ENCODE measurements at regions not wholly inside any gene's neighbourhood (a gene's known extent, or its start where the extent isn't known, plus 50 kb on each side); places are given as distances from the start of the nearest gene placed in this dataset.

- H2AFZ ChIP-seq (ENCODE audit: low read depth, low read length, severe bottlenecking), result no peak overlapping the region
- H3K9me3 ChIP-seq (ENCODE audit: insufficient read depth, low read length), result no peaks in the 10 kb centered on the region
- H3K4me2 ChIP-seq (ENCODE audit: low read depth, low read length, poor library complexity, severe bottlenecking), result no peak overlapping the region
- no peak overlapping the region for H3K4me3 ChIP-seq (ENCODE audit: insufficient read depth, low read length, poor library complexity, severe bottlenecking)
- no peaks in the 10 kb centered on the region for H3K27me3 ChIP-seq (ENCODE audit: low read length)
- no peak overlapping the region for H3K9ac ChIP-seq (ENCODE audit: low read length)
- no peaks in the 10 kb centered on the region for H3K9me2 ChIP-seq (replicated peaks; ENCODE audit: insufficient read depth, low read length)
- TF ChIP-seq, protein P1, sequence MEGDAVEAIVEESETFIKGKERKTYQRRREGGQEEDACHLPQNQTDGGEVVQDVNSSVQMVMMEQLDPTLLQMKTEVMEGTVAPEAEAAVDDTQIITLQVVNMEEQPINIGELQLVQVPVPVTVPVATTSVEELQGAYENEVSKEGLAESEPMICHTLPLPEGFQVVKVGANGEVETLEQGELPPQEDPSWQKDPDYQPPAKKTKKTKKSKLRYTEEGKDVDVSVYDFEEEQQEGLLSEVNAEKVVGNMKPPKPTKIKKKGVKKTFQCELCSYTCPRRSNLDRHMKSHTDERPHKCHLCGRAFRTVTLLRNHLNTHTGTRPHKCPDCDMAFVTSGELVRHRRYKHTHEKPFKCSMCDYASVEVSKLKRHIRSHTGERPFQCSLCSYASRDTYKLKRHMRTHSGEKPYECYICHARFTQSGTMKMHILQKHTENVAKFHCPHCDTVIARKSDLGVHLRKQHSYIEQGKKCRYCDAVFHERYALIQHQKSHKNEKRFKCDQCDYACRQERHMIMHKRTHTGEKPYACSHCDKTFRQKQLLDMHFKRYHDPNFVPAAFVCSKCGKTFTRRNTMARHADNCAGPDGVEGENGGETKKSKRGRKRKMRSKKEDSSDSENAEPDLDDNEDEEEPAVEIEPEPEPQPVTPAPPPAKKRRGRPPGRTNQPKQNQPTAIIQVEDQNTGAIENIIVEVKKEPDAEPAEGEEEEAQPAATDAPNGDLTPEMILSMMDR (IDR thresholded peaks at IDR 0.05; ENCODE audit: insufficient read depth, low read length, poor library complexity, severe bottlenecking), result no peak
- TF ChIP-seq EZH2phosphoT487 (conservative IDR thresholded peaks at IDR 0.05; ENCODE audit: low read length), result no peak
- no peak overlapping the region for H3K27ac ChIP-seq (ENCODE audit: low read depth, low read length)
- no peaks in the 10 kb centered on the region for H3F3A ChIP-seq (ENCODE audit: insufficient read depth)
- no peaks in the 10 kb centered on the region for H3K79me2 ChIP-seq (ENCODE audit: insufficient read depth, low read length)
- H3K36me3 ChIP-seq (ENCODE audit: low read length), result no peaks in the 10 kb centered on the region
- no peaks in the 10 kb centered on the region for H4K20me1 ChIP-seq (ENCODE audit: low read depth, low read length)
Measured at GRCh38 chr6:14206391-14206790, 88.8 kb downstream of the CD83 start.

DNA sequence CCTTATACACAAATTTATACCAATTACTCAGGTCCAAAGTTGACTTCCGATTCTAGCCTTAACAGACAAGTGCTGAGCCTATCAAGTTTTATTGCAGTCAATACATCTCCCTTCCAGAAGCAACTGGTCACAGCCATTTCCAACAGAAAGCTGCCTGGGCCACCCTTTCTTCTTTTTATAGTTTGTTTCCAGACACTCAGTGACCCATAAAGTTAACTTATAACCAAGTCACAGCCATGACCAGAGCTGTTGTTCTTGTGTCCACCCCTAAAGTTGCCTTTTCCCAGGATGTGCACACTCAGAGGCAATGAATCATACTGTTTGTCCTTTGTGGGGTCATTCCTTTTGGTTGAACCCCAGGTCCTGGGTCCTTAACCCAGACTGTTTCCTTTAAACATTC, 89.9 kb downstream of the CD83 start:
- Histone ChIP-seq H3K79me2 (ENCODE audit: insufficient read depth, low read length) (no peaks in the 10 kb centered on the region), H3K4me3 (ENCODE audit: insufficient read depth, low read length, poor library complexity, severe bottlenecking) (no peak overlapping the region), H3K9me2 (replicated peaks; ENCODE audit: insufficient read depth, low read length) (no peaks in the 10 kb centered on the region), H4K20me1 (ENCODE audit: low read depth, low read length) (no peaks in the 10 kb centered on the region), H3K27ac (ENCODE audit: low read depth, low read length) (no peak overlapping the region), H2AFZ (ENCODE audit: low read depth, low read length, severe bottlenecking) (no peak overlapping the region), H3K4me2 (ENCODE audit: low read depth, low read length, poor library complexity, severe bottlenecking) (no peak overlapping the region), H3K9ac (ENCODE audit: low read length) (no peak overlapping the region), H3K9me3 (ENCODE audit: insufficient read depth, low read length) (no peaks in the 10 kb centered on the region), H3K36me3 (ENCODE audit: low read length) (no peaks in the 10 kb centered on the region), H3K27me3 (ENCODE audit: low read length) (no peaks in the 10 kb centered on the region), H3F3A (ENCODE audit: insufficient read depth) (no peaks in the 10 kb centered on the region)
- TF ChIP-seq EZH2phosphoT487 (conservative IDR thresholded peaks at IDR 0.05; ENCODE audit: low read length), result no peak
- TF ChIP-seq, protein P1 (IDR thresholded peaks at IDR 0.05; ENCODE audit: insufficient read depth, low read length, poor library complexity, severe bottlenecking), result no peak

- Histone ChIP-seq H3F3A (ENCODE audit: insufficient read depth) (no peaks in the 10 kb centered on the region), H3K4me2 (ENCODE audit: low read depth, low read length, poor library complexity, severe bottlenecking) (no peak overlapping the region), H2AFZ (ENCODE audit: low read depth, low read length, severe bottlenecking) (no peak overlapping the region), H3K9me3 (ENCODE audit: insufficient read depth, low read length) (no peaks in the 10 kb centered on the region), H3K4me3 (ENCODE audit: insufficient read depth, low read length, poor library complexity, severe bottlenecking) (no peak overlapping the region), H3K9ac (ENCODE audit: low read length) (no peak overlapping the region), H4K20me1 (ENCODE audit: low read depth, low read length) (no peaks in the 10 kb centered on the region), H3K27me3 (ENCODE audit: low read length) (no peaks in the 10 kb centered on the region), H3K27ac (ENCODE audit: low read depth, low read length) (no peak overlapping the region), H3K36me3 (ENCODE audit: low read length) (no peaks in the 10 kb centered on the region), H3K9me2 (replicated peaks; ENCODE audit: insufficient read depth, low read length) (no peaks in the 10 kb centered on the region), H3K79me2 (ENCODE audit: insufficient read depth, low read length) (no peaks in the 10 kb centered on the region)
- TF ChIP-seq, protein P1 (IDR thresholded peaks at IDR 0.05; ENCODE audit: insufficient read depth, low read length, poor library complexity, severe bottlenecking), result no peak
- no peak for TF ChIP-seq EZH2phosphoT487 (conservative IDR thresholded peaks at IDR 0.05; ENCODE audit: low read length)
Measured at GRCh38 chr6:14209000-14209399, 91.4 kb downstream of the CD83 start.
